Left ventricle myocardium inferior (tissue), 1 donor: ENCODE measurements at regions not wholly inside any gene's neighbourhood (a gene's known extent, or its start where the extent isn't known, plus 50 kb on each side); places are given as distances from the start of the nearest gene placed in this dataset.

Source experiments
- DNase-seq: peaks from one replicate; pipeline ENCODE4 v3.0.0-alpha.2; 2020
- H3K27ac ChIP-seq: fragments of 200-600 bp; replicated peaks from 2 replicates; pipeline ENCODE4 v1.8.0; 2021
- H3K27me3 ChIP-seq: fragments of 200-600 bp; 2 replicates; pipeline ENCODE4 v1.8.0; 2021; ENCODE audit warnings: low read depth
- H3K36me3 ChIP-seq: fragments of 200-600 bp; 2 replicates; pipeline ENCODE4 v1.8.0; 2021
- H3K4me1 ChIP-seq: fragments of 200-600 bp; 2 replicates; pipeline ENCODE4 v1.8.0; 2021
- H3K4me3 ChIP-seq: fragments of 200-600 bp; 2 replicates; pipeline ENCODE4 v1.8.0; 2021; ENCODE audit warnings: mild to moderate bottlenecking, moderate library complexity
- H3K9me3 ChIP-seq: fragments of 200-600 bp; replicated peaks from 2 replicates; pipeline ENCODE4 v1.8.0; 2021
- CTCF ChIP-seq: fragments of 200-600 bp; IDR thresholded peaks from 2 replicates; pipeline ENCODE4 v1.8.0; 2021; ENCODE audit warnings: antibody characterized with exemption, mild to moderate bottlenecking, borderline replicate concordance
- intact Hi-C: fragments of 100-400 bp; cut with micrococcal nuclease; formaldehyde crosslinking; loops from one replicate; pipeline ENCODE4 v1.11.0; 2022
- donor health status: DM: no; HTN: yes; CAD: no; lungs with severe emphysema.

- DNase-seq = no peak
- H3K27me3 ChIP-seq = peaks cover 91% of the 10 kb centered on the region
Measured at GRCh38 chr10:100655760-100656421, 89.5 kb upstream of the PAX2 start.

DNA sequence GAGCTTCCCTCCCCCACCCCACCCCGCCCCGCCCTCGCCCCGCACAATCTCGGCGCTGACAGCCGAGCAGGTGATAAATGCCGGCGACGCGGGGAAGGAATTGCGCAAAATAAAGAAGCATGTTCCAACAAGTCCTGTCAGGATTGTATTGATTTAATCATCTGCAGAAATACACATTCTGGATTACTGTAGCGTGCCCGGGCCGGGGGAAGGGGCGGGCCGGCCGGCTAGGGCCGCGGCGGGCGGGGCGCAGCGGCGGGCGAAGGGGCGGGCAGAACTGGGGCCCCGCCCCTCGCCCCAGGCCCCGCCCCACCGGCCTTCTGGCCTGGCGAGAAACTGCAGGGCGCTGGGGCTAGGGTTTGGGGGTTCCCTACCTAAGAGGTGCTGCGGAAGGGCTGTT, 88.9 kb upstream of the PAX2 start:
- Histone ChIP-seq H3K9me3 (no peaks in the 10 kb centered on the region), H3K27ac (no peak overlapping the region), H3K4me1 (peaks cover 25% of the 10 kb centered on the region), H3K27me3 (peaks cover 97% of the 10 kb centered on the region), H3K4me3 (peak overlapping the region; percentile 44), H3K36me3 (no peaks in the 10 kb centered on the region)
- DNase-seq = no peak
- intact Hi-C loops = no loop called here
- no peak for TF ChIP-seq CTCF

More at GRCh38 chr10:100655760-100656421, 89.5 kb upstream of the PAX2 start:
- TF ChIP-seq CTCF = no peak
- H3K9me3 ChIP-seq = no peaks in the 10 kb centered on the region
- peak overlapping the region; percentile 44 for H3K4me3 ChIP-seq
- H3K4me1 ChIP-seq = peaks cover 25% of the 10 kb centered on the region
- H3K36me3 ChIP-seq = no peaks in the 10 kb centered on the region
- intact Hi-C loops = no loop called here
- no peak overlapping the region for H3K27ac ChIP-seq

DNA sequence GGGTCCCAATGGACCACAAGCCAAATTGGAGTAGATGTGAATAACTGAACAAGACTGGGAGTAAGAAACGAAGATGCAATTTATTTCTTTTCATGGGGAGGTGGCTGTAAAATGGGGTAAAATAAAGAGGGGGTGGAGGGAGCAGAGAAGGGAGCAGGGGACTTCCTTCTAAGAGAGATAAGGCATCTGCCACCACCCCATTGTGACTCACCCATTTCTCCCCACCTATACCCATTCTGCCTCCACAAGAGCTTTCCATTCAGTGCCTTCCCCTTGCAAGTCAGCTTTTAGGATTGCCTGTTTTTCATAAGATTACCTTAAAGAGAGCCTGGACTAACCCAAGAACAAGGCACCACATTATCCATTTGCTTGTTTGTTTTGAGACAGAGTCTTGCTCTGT, 87.1 kb upstream of the PAX2 start:
- no peak for TF ChIP-seq CTCF
- intact Hi-C loops = no loop called here
- Histone ChIP-seq H3K27me3 (peaks cover 100% of the 10 kb centered on the region), H3K27ac (no peak overlapping the region), H3K4me3 (no peak overlapping the region), H3K4me1 (peaks cover 25% of the 10 kb centered on the region), H3K36me3 (no peaks in the 10 kb centered on the region), H3K9me3 (no peaks in the 10 kb centered on the region)
- DNase-seq = no peak

GRCh38 chr10:100659361-100660098, 85.9 kb upstream of the PAX2 start:
- Histone ChIP-seq H3K36me3 (no peaks in the 10 kb centered on the region), H3K27ac (no peak overlapping the region), H3K4me1 (peaks cover 17% of the 10 kb centered on the region), H3K27me3 (peaks cover 100% of the 10 kb centered on the region), H3K4me3 (no peak overlapping the region), H3K9me3 (no peaks in the 10 kb centered on the region)
- intact Hi-C loops = no loop called here
- no peak for DNase-seq
- TF ChIP-seq CTCF = no peak

GRCh38 chr10:100660365-100660764, 85.0 kb upstream of the PAX2 start:
- Histone ChIP-seq H3K36me3 (no peaks in the 10 kb centered on the region), H3K4me3 (no peak overlapping the region), H3K4me1 (peaks cover 10% of the 10 kb centered on the region), H3K9me3 (no peaks in the 10 kb centered on the region), H3K27ac (no peak overlapping the region), H3K27me3 (peaks cover 100% of the 10 kb centered on the region)
- DNase-seq = no peak
- intact Hi-C loops = no loop called here
- no peak for TF ChIP-seq CTCF
